WTC11 (cell line): ENCODE measurements at regions not wholly inside any gene's neighbourhood (a gene's known extent, or its start where the extent isn't known, plus 50 kb on each side); places are given as distances from the start of the nearest gene placed in this dataset.
"Not testable (repeated sequence)": the region's sequence is repeated elsewhere in the genome, so short reads cannot be mapped to it uniquely, and the experiment has no call there.

Experiments
- ATAC-seq: fragments of 200-7000 bp; cut with Tn5 transposase; 2 replicates; pipeline ENCODE4 v1.10.0; 2021; ENCODE audit warnings: mild to moderate bottlenecking, moderate library complexity
- CTCF ChIA-PET: fragments of 300-600 bp; sonication (Branson Sonifier 250); formaldehyde crosslinking; loops from one replicate; lab custom pipeline; 2021; ENCODE audit warnings: antibody characterized with exemption; lab: Charles Lee
- POLR2A ChIA-PET: fragments of 350-600 bp; sonication (Branson Sonifier 250); formaldehyde crosslinking; loops from one replicate; lab custom pipeline; 2021; ENCODE audit warnings: antibody characterized with exemption; lab: Charles Lee
- DNase-seq: peaks from one replicate; pipeline ENCODE4 v3.0.0; 2021; ENCODE audit warnings: low spot score
- H3K27ac Mint-ChIP-seq: 2 replicates; pipeline ENCODE4 v1.8.0; 2021; ENCODE audit warnings: mixed read lengths
- H3K27me3 Mint-ChIP-seq: 2 replicates; pipeline ENCODE4 v1.8.0; 2021; ENCODE audit warnings: low read depth, mild to moderate bottlenecking, moderate library complexity, mixed read lengths
- H3K36me3 Mint-ChIP-seq: 2 replicates; pipeline ENCODE4 v1.8.0; 2021; ENCODE audit warnings: mixed read lengths
- H3K4me1 Mint-ChIP-seq: 2 replicates; pipeline ENCODE4 v1.8.0; 2022; ENCODE audit warnings: mixed read lengths
- H3K4me3 Mint-ChIP-seq: 2 replicates; pipeline ENCODE4 v1.8.0; 2021; ENCODE audit warnings: mild to moderate bottlenecking, moderate library complexity, mixed read lengths
- H3K9me3 Mint-ChIP-seq: 2 replicates; pipeline ENCODE4 v1.8.0; 2021; ENCODE audit warnings: mixed read lengths
- ATF1 ChIP-seq: sonication (generic); formaldehyde crosslinking; IDR thresholded peaks from 2 replicates; pipeline ENCODE4 v1.8.1; 2023; ENCODE audit warnings: mild to moderate bottlenecking, moderate library complexity, missing genetic modification reagents
- CTCF ChIP-seq: fragments of 200-600 bp; IDR thresholded peaks from 2 replicates; pipeline ENCODE4 v1.8.0; 2022; ENCODE audit warnings: antibody characterized with exemption
- ELF4 ChIP-seq: sonication (generic); formaldehyde crosslinking; IDR thresholded peaks from 2 replicates; pipeline ENCODE4 v1.8.1; 2022; ENCODE audit warnings: low read depth, mild to moderate bottlenecking, moderate library complexity, missing genetic modification reagents
- FOXJ3 ChIP-seq: sonication (generic); formaldehyde crosslinking; IDR thresholded peaks from 2 replicates; pipeline ENCODE4 v1.9.0; 2021; ENCODE audit warnings: missing genetic modification reagents, mild to moderate bottlenecking, borderline replicate concordance
- GTF2I ChIP-seq: fragments of 250-450 bp; sonication (Bioruptor Pico); conservative IDR thresholded peaks from 2 replicates; pipeline ENCODE4 v1.4.0; 2021; ENCODE audit warnings: mild to moderate bottlenecking
- HMGA2 ChIP-seq: fragments of 250-450 bp; sonication (Bioruptor Pico); IDR thresholded peaks from 2 replicates; pipeline ENCODE4 v1.4.0; 2021; ENCODE audit warnings: mild to moderate bottlenecking, moderate library complexity
- MYBL2 ChIP-seq: sonication (generic); formaldehyde crosslinking; IDR thresholded peaks from 2 replicates; pipeline ENCODE4 v1.8.1; 2023; ENCODE audit warnings: mild to moderate bottlenecking, moderate library complexity, missing genetic modification reagents
- NFATC4 ChIP-seq: fragments of 250-450 bp; sonication (Bioruptor Pico); IDR thresholded peaks from 2 replicates; pipeline ENCODE4 v1.9.0; 2021; ENCODE audit warnings: mild to moderate bottlenecking
- NR1H2 ChIP-seq: sonication (generic); formaldehyde crosslinking; IDR thresholded peaks from 2 replicates; pipeline ENCODE4 v1.9.0; 2021; ENCODE audit warnings: mild to moderate bottlenecking, moderate library complexity, missing genetic modification reagents
- NR2C2 ChIP-seq: sonication (generic); formaldehyde crosslinking; IDR thresholded peaks from 2 replicates; pipeline ENCODE4 v1.8.0; 2022; ENCODE audit warnings: mild to moderate bottlenecking, missing genetic modification reagents
- NR3C1 ChIP-seq: sonication (generic); formaldehyde crosslinking; conservative IDR thresholded peaks from 2 replicates; pipeline ENCODE4 v1.8.1; 2023; ENCODE audit warnings: low read depth, mild to moderate bottlenecking, missing genetic modification reagents
- TEAD1 ChIP-seq: sonication (generic); formaldehyde crosslinking; IDR thresholded peaks from 2 replicates; pipeline ENCODE4 v1.8.0; 2022; ENCODE audit warnings: mild to moderate bottlenecking, missing genetic modification reagents
- TEAD4 ChIP-seq: sonication (generic); formaldehyde crosslinking; IDR thresholded peaks from 2 replicates; pipeline ENCODE4 v1.8.0; 2022; ENCODE audit warnings: mild to moderate bottlenecking, missing genetic modification reagents
- ZNF281 ChIP-seq: sonication (generic); formaldehyde crosslinking; IDR thresholded peaks from 2 replicates; pipeline ENCODE4 v1.8.0; 2023; ENCODE audit warnings: mild to moderate bottlenecking, missing genetic modification reagents
- ZNF396 ChIP-seq: fragments of 250-450 bp; sonication (Bioruptor Pico); IDR thresholded peaks from 2 replicates; pipeline ENCODE4 v1.8.0; 2021; ENCODE audit warnings: mild to moderate bottlenecking, moderate library complexity, borderline replicate concordance
- ZSCAN18 ChIP-seq: fragments of 250-450 bp; sonication (Bioruptor Pico); IDR thresholded peaks from 2 replicates; pipeline ENCODE4 v2.1.2; 2022; ENCODE audit warnings: mild to moderate bottlenecking, moderate library complexity
- TF ChIP-seq, protein P1 (sequence below): sonication (generic); formaldehyde crosslinking; IDR thresholded peaks from 2 replicates; pipeline ENCODE4 v1.8.1; 2023; ENCODE audit warnings: mild to moderate bottlenecking, moderate library complexity, missing genetic modification reagents
- TF ChIP-seq, protein P2 (sequence below): sonication (generic); formaldehyde crosslinking; IDR thresholded peaks from 2 replicates; pipeline ENCODE4 v1.8.0; 2023; ENCODE audit warnings: missing genetic modification reagents, mild to moderate bottlenecking, borderline replicate concordance

- TF ChIP-seq, protein P1, sequence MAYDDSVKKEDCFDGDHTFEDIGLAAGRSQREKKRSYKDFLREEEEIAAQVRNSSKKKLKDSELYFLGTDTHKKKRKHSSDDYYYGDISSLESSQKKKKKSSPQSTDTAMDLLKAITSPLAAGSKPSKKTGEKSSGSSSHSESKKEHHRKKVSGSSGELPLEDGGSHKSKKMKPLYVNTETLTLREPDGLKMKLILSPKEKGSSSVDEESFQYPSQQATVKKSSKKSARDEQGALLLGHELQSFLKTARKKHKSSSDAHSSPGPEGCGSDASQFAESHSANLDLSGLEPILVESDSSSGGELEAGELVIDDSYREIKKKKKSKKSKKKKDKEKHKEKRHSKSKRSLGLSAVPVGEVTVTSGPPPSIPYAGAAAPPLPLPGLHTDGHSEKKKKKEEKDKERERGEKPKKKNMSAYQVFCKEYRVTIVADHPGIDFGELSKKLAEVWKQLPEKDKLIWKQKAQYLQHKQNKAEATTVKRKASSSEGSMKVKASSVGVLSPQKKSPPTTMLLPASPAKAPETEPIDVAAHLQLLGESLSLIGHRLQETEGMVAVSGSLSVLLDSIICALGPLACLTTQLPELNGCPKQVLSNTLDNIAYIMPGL (CRISPR knock-in tag), result no peak
- TF ChIP-seq FOXJ3 (CRISPR knock-in tag), result no peak
- no peak for TF ChIP-seq TEAD1 (CRISPR knock-in tag)
- no peak for TF ChIP-seq ATF1 (CRISPR knock-in tag)
- no peak for TF ChIP-seq GTF2I (CRISPR knock-in tag)
- TF ChIP-seq ZNF281, result no peak
- TF ChIP-seq NR2C2 (CRISPR knock-in tag), result no peak
- TF ChIP-seq, protein P2, sequence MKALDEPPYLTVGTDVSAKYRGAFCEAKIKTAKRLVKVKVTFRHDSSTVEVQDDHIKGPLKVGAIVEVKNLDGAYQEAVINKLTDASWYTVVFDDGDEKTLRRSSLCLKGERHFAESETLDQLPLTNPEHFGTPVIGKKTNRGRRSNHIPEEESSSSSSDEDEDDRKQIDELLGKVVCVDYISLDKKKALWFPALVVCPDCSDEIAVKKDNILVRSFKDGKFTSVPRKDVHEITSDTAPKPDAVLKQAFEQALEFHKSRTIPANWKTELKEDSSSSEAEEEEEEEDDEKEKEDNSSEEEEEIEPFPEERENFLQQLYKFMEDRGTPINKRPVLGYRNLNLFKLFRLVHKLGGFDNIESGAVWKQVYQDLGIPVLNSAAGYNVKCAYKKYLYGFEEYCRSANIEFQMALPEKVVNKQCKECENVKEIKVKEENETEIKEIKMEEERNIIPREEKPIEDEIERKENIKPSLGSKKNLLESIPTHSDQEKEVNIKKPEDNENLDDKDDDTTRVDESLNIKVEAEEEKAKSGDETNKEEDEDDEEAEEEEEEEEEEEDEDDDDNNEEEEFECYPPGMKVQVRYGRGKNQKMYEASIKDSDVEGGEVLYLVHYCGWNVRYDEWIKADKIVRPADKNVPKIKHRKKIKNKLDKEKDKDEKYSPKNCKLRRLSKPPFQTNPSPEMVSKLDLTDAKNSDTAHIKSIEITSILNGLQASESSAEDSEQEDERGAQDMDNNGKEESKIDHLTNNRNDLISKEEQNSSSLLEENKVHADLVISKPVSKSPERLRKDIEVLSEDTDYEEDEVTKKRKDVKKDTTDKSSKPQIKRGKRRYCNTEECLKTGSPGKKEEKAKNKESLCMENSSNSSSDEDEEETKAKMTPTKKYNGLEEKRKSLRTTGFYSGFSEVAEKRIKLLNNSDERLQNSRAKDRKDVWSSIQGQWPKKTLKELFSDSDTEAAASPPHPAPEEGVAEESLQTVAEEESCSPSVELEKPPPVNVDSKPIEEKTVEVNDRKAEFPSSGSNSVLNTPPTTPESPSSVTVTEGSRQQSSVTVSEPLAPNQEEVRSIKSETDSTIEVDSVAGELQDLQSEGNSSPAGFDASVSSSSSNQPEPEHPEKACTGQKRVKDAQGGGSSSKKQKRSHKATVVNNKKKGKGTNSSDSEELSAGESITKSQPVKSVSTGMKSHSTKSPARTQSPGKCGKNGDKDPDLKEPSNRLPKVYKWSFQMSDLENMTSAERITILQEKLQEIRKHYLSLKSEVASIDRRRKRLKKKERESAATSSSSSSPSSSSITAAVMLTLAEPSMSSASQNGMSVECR (CRISPR knock-in tag), result no peak
- TF ChIP-seq NFATC4 (CRISPR knock-in tag), result no peak
- no peak for TF ChIP-seq ELF4
- TF ChIP-seq TEAD4 (CRISPR knock-in tag), result no peak
- no peak for TF ChIP-seq ZSCAN18 (CRISPR knock-in tag)
- TF ChIP-seq, all 79 proteins: peak for 0
Measured at GRCh38 chr3:127074900-127075360, 92.0 kb downstream of the PLXNA1 start (continued).

GRCh38 chr3:127076166-127076992 is 93.5 kb downstream of the PLXNA1 start:
- H3K27me3 Mint-ChIP-seq, ATAC-seq, H3K4me1 Mint-ChIP-seq, DNase-seq, H3K27ac Mint-ChIP-seq, H3K4me3 Mint-ChIP-seq, H3K36me3 Mint-ChIP-seq, POLR2A ChIA-PET: not testable (repeated sequence)
- peaks cover 10% of the 10 kb centered on the region for H3K9me3 Mint-ChIP-seq
- CTCF ChIA-PET, result interaction anchor here (1.5 kb wide), 1 partner anchor 94 kb away, joined by 3 read pairs; the partner anchor contains the start of gene PLXNA1

- no peaks in the 10 kb centered on the region for H3K36me3 Mint-ChIP-seq
- no peak for ATAC-seq
- no peak overlapping the region for H3K4me3 Mint-ChIP-seq
- ChIA-PET POLR2A (no interaction called here), CTCF (no interaction called here)
- no peak for DNase-seq
- no peaks in the 10 kb centered on the region for H3K4me1 Mint-ChIP-seq
- no peaks in the 10 kb centered on the region for H3K27me3 Mint-ChIP-seq
- no peak overlapping the region for H3K27ac Mint-ChIP-seq
- H3K9me3 Mint-ChIP-seq, result peaks cover 10% of the 10 kb centered on the region
- TF ChIP-seq HMGA2 (CRISPR knock-in tag) (no peak), ZSCAN18 (CRISPR knock-in tag) (no peak), MYBL2 (CRISPR knock-in tag) (no peak), ZNF396 (CRISPR knock-in tag) (no peak), CTCF (no peak), NR3C1 (no peak), ELF4 (no peak), NR1H2 (CRISPR knock-in tag) (no peak)
Measured at GRCh38 chr3:127077068-127077467, 94.2 kb downstream of the PLXNA1 start.
